GM12865 (cell line): ENCODE measurements at regions not wholly inside any gene's neighbourhood (a gene's known extent, or its start where the extent isn't known, plus 50 kb on each side); places are given as distances from the start of the nearest gene placed in this dataset.
A peak's percentile ranks its signal among the peaks of the same experiment; 100 is the strongest.

ENCODE experiments used
- DNase-seq: peaks from one replicate; pipeline ENCODE4 v3.0.0; 2010; ENCODE audit warnings: low read depth
- H3K4me3 ChIP-seq: 2 replicates; pipeline ENCODE4 v1.5.1; 2011; ENCODE audit warnings: mild to moderate bottlenecking, low read depth, low read length, control low read depth
- TF ChIP-seq, protein P1 (sequence below): IDR thresholded peaks from 2 replicates; pipeline ENCODE4 v1.5.1; 2011; ENCODE audit warnings: low read length, control low read depth, low read depth, inconsistent platforms; ENCODE audit not compliant: insufficient read depth; ENCODE audit errors: missing control alignments

- TF ChIP-seq, protein P1, sequence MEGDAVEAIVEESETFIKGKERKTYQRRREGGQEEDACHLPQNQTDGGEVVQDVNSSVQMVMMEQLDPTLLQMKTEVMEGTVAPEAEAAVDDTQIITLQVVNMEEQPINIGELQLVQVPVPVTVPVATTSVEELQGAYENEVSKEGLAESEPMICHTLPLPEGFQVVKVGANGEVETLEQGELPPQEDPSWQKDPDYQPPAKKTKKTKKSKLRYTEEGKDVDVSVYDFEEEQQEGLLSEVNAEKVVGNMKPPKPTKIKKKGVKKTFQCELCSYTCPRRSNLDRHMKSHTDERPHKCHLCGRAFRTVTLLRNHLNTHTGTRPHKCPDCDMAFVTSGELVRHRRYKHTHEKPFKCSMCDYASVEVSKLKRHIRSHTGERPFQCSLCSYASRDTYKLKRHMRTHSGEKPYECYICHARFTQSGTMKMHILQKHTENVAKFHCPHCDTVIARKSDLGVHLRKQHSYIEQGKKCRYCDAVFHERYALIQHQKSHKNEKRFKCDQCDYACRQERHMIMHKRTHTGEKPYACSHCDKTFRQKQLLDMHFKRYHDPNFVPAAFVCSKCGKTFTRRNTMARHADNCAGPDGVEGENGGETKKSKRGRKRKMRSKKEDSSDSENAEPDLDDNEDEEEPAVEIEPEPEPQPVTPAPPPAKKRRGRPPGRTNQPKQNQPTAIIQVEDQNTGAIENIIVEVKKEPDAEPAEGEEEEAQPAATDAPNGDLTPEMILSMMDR = no peak
- no peak for DNase-seq
- no peak overlapping the region for H3K4me3 ChIP-seq
These were observed 347.2 kb upstream of the WWC1 start for GRCh38 chr5:167944121-167944852.

- no peak overlapping the region for H3K4me3 ChIP-seq
- DNase-seq = no peak
- TF ChIP-seq, protein P1 = no peak
These were observed 345.7 kb upstream of the WWC1 start for GRCh38 chr5:167945542-167946384.

DNA sequence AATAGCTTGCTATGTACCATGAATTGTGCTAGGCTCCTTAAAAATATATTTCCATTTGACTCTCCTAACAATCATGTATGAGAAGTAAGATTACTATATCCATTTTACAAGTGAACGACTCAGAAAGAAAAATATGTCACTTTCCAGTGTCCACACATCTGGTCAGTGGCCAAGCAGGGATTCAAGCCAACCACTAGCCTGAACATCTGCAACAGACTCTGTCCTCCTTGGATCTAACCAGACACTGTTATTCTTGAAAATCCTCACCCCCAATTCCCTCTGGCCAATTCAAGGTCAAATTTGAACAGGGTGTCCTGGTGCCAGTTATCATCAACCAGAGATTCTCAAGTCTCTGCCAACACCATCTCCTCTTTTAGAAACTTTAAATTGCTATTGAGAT is 344.1 kb upstream of the WWC1 start:
- TF ChIP-seq, protein P1 = no peak
- no peak for DNase-seq
- no peak overlapping the region for H3K4me3 ChIP-seq

DNA sequence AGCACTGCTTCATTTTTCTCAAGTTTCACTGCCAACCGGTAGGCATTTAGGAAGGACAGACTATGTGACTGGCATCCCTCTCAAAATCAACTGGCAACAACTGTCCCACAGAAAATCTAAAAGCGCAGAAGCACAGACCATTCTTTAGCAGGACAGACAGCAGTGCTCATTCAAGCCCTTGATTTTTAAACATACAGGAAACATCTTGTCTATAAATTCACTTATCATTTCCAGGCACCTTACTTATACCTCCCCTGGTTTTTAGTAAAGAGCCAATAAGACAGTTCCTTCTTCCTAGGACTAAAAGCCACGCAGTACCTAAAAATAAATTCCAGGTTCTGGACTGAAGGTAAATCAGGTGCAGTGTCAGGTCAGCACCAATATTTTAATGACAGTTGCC is 343.2 kb upstream of the WWC1 start:
- TF ChIP-seq, protein P1 = no peak
- no peak overlapping the region for H3K4me3 ChIP-seq
- DNase-seq = no peak

- DNase-seq = peak; percentile 2
- H3K4me3 ChIP-seq = no peak overlapping the region
- TF ChIP-seq, protein P1 = no peak
These were observed 342.0 kb upstream of the WWC1 start for GRCh38 chr5:167949435-167949834.

GRCh38 chr5:167950126-167950721 is 341.2 kb upstream of the WWC1 start:
- DNase-seq = no peak
- TF ChIP-seq, protein P1 = no peak
- no peak overlapping the region for H3K4me3 ChIP-seq
